ENCODE measurements at regions not wholly inside any gene's neighbourhood (a gene's known extent, or its start where the extent isn't known, plus 50 kb on each side); places are given as distances from the start of the nearest gene placed in this dataset.

GRCh38 chr3:13207975-13208705 lies 134.9 kb upstream of the IQSEC1 start:
- no peak overlapping the region for H3K27ac Mint-ChIP-seq (ENCODE audit: low read depth)
- H3K4me3 Mint-ChIP-seq = no peak overlapping the region
- H3K27me3 Mint-ChIP-seq = peaks cover 95% of the 10 kb centered on the region
- ATAC-seq (replicated peaks; ENCODE audit: extremely low read depth, poor library complexity, severe bottlenecking) (no peak), DNase-seq (ENCODE audit: low spot score in 2 of 2) (no peak)
- H3K9me3 Mint-ChIP-seq = no peaks in the 10 kb centered on the region
- peaks cover 2% of the 10 kb centered on the region for H3K36me3 Mint-ChIP-seq (ENCODE audit: insufficient read depth)
- no peaks in the 10 kb centered on the region for H3K4me1 Mint-ChIP-seq

- no peaks in the 10 kb centered on the region for H3K9me3 Mint-ChIP-seq
- H3K36me3 Mint-ChIP-seq (ENCODE audit: insufficient read depth) = peaks cover 2% of the 10 kb centered on the region
- DNase-seq (ENCODE audit: low spot score in 2 of 2) = no peak
- H3K4me1 Mint-ChIP-seq = no peaks in the 10 kb centered on the region
- no peak overlapping the region for H3K27ac Mint-ChIP-seq (ENCODE audit: low read depth)
- H3K27me3 Mint-ChIP-seq = peaks cover 95% of the 10 kb centered on the region
- ATAC-seq (replicated peaks; ENCODE audit: extremely low read depth, poor library complexity, severe bottlenecking) = no peak
- H3K4me3 Mint-ChIP-seq = no peak overlapping the region
Observed at GRCh38 chr3:13207578-13207922, 134.3 kb upstream of the IQSEC1 start.

DNA sequence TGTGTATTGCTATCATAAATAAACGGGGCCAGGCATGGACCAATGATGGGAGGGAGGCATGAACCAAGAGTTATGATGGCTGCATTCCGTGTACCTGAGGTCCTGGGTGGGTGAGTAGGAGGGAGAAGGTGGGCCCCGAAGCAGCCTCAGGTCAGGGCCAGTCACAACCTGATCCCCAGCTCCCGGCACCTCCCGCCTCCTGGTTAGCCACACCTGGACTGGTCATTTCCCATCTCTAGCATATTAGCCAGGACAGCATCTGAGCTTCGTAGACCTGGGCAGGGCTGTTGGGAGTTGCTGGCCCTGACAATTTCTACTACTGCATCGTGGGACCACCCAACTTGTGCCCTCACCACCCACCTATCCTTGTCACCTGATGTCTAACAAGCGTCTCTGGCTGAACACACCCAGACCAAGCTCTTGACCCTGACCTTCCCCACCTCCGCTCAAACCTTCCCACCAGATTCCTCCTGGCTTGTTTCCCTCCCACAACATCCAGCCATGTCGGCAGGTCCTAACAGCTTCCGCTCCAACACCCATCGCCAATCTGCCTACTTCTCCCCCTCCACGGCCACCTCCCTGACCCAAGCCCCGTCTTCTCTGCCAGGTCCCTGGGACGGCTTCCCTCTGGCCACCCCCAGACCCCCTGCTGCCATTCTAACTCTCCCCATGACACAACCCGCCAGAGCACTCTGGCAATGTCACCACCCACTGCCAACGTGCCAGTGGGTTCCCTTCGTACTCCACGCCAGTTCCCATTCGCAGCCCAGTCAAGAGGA lies 133.8 kb upstream of the IQSEC1 start:
- Mint-ChIP-seq H3K4me3 (no peak overlapping the region), H3K27ac (ENCODE audit: low read depth) (no peak overlapping the region), H3K36me3 (ENCODE audit: insufficient read depth) (peaks cover 2% of the 10 kb centered on the region), H3K9me3 (no peaks in the 10 kb centered on the region), H3K27me3 (peaks cover 95% of the 10 kb centered on the region), H3K4me1 (no peaks in the 10 kb centered on the region)
- DNase-seq (ENCODE audit: low spot score in 2 of 2) = no peak
- no peak for ATAC-seq (replicated peaks; ENCODE audit: extremely low read depth, poor library complexity, severe bottlenecking)

- Mint-ChIP-seq H3K27ac (ENCODE audit: low read depth) (no peak overlapping the region), H3K4me1 (no peaks in the 10 kb centered on the region), H3K36me3 (ENCODE audit: insufficient read depth) (peaks cover 2% of the 10 kb centered on the region), H3K4me3 (no peak overlapping the region), H3K9me3 (no peaks in the 10 kb centered on the region), H3K27me3 (peaks cover 83% of the 10 kb centered on the region)
- ATAC-seq (replicated peaks; ENCODE audit: extremely low read depth, poor library complexity, severe bottlenecking) = no peak
- DNase-seq (ENCODE audit: low spot score in 2 of 2) = no peak
Observed at GRCh38 chr3:13205567-13206143, 132.4 kb upstream of the IQSEC1 start.

GRCh38 chr3:13204177-13204581 lies 130.9 kb upstream of the IQSEC1 start:
- H3K27ac Mint-ChIP-seq (ENCODE audit: low read depth) = no peak overlapping the region
- ATAC-seq (replicated peaks; ENCODE audit: extremely low read depth, poor library complexity, severe bottlenecking) = no peak
- H3K4me3 Mint-ChIP-seq = no peak overlapping the region
- no peaks in the 10 kb centered on the region for H3K9me3 Mint-ChIP-seq
- H3K36me3 Mint-ChIP-seq (ENCODE audit: insufficient read depth) = peaks cover under 1% of the 10 kb centered on the region
- H3K27me3 Mint-ChIP-seq = peaks cover 69% of the 10 kb centered on the region
- DNase-seq (ENCODE audit: low spot score in 2 of 2) = no peak
- H3K4me1 Mint-ChIP-seq = no peaks in the 10 kb centered on the region

DNA sequence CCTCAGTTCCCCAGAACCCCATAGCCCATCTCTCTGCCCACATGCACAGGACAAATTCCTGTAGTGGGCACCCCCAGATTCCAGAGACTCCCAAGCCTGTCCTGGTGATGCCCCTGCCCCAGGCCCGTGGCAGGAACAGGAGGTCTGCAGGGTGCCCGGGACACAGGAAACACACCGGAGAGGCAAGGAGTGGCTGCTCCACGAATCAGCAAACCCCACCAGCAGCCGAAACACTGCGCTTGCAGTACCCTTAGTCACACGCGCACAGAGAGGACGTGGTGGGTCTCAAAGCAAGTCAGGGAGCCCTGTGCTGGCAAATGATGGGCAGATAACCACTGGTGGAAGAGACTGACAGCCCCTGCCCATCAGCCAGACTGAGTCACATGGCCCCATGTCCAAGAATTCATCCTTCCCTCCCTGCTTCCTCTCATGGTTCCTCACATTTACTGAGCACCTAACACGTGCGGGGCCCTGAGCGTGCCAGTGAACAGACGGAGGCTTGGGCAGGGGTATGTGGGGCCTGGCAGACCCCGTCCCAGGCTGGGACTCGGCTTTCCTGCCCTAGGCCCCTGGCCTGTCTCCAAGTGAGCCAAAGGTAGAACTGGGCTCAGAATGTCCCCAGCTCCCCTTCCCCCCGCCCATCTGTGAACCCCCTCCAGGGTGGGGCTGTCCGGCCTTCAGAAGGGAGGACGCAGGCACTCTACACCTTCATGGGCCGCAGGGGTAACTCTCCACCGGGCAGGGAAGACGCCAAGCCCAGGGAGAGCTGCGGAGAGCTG lies 130.4 kb upstream of the IQSEC1 start:
- peaks cover 63% of the 10 kb centered on the region for H3K27me3 Mint-ChIP-seq
- H3K4me1 Mint-ChIP-seq = no peaks in the 10 kb centered on the region
- H3K4me3 Mint-ChIP-seq = no peak overlapping the region
- no peak for DNase-seq (ENCODE audit: low spot score in 2 of 2)
- no peaks in the 10 kb centered on the region for H3K36me3 Mint-ChIP-seq (ENCODE audit: insufficient read depth)
- no peaks in the 10 kb centered on the region for H3K9me3 Mint-ChIP-seq
- H3K27ac Mint-ChIP-seq (ENCODE audit: low read depth) = peak overlapping the region; percentile 12
- no peak for ATAC-seq (replicated peaks; ENCODE audit: extremely low read depth, poor library complexity, severe bottlenecking)

DNA sequence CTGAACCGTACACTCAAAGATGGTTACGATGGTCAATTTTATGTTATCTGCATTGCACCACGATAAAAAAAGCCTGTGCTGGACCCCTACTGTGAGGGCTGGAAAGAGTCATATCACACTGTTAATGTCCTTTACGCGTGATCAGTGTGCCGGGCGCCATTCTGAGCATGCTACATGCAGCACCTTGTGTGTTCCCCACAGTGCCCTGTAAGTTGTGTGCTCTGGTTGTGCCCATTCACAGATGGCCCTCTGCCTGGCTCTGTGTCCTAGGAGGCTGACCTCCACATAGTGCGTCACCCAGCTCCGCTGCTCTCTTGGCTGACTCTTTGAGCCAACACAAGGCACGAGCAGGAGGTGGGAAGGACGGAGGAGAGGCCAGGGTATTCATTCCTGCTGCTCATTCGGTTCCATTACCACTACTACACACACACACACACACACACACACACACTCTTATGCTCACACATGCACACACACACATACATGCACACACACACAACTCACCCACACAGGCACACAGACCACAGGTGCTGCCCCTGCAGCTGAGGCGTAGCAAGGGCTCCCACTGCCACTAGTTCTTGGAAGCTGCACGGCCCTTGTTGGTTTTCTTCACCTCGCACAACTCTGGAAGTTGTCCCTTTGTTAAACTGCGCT lies 129.6 kb upstream of the IQSEC1 start:
- peaks cover 56% of the 10 kb centered on the region for H3K27me3 Mint-ChIP-seq
- DNase-seq (ENCODE audit: low spot score in 2 of 2) (no peak), ATAC-seq (replicated peaks; ENCODE audit: extremely low read depth, poor library complexity, severe bottlenecking) (no peak)

GRCh38 chr3:13201851-13202250 lies 128.6 kb upstream of the IQSEC1 start:
- H3K36me3 Mint-ChIP-seq (ENCODE audit: insufficient read depth) = no peaks in the 10 kb centered on the region
- ATAC-seq (replicated peaks; ENCODE audit: extremely low read depth, poor library complexity, severe bottlenecking) = no peak
- H3K27me3 Mint-ChIP-seq = peaks cover 46% of the 10 kb centered on the region
- no peaks in the 10 kb centered on the region for H3K4me1 Mint-ChIP-seq
- H3K9me3 Mint-ChIP-seq = no peaks in the 10 kb centered on the region
- H3K27ac Mint-ChIP-seq (ENCODE audit: low read depth) = no peak overlapping the region
- DNase-seq (ENCODE audit: low spot score in 2 of 2) = no peak
- no peak overlapping the region for H3K4me3 Mint-ChIP-seq

More for the DNA sequence above, 129.6 kb upstream of the IQSEC1 start:
- H3K27ac Mint-ChIP-seq (ENCODE audit: low read depth) = peak overlapping the region; percentile 12
- H3K36me3 Mint-ChIP-seq (ENCODE audit: insufficient read depth) = no peaks in the 10 kb centered on the region
- H3K4me1 Mint-ChIP-seq = no peaks in the 10 kb centered on the region
- H3K9me3 Mint-ChIP-seq = no peaks in the 10 kb centered on the region
- H3K4me3 Mint-ChIP-seq = no peak overlapping the region

- peaks cover 46% of the 10 kb centered on the region for H3K27me3 Mint-ChIP-seq
- no peaks in the 10 kb centered on the region for H3K4me1 Mint-ChIP-seq
- H3K27ac Mint-ChIP-seq (ENCODE audit: low read depth) = no peak overlapping the region
- H3K4me3 Mint-ChIP-seq = no peak overlapping the region
- H3K36me3 Mint-ChIP-seq (ENCODE audit: insufficient read depth) = no peaks in the 10 kb centered on the region
- DNase-seq (ENCODE audit: low spot score in 2 of 2) (no peak), ATAC-seq (replicated peaks; ENCODE audit: extremely low read depth, poor library complexity, severe bottlenecking) (no peak)
- H3K9me3 Mint-ChIP-seq = no peaks in the 10 kb centered on the region
Observed at GRCh38 chr3:13200946-13201345, 127.7 kb upstream of the IQSEC1 start.

DNA sequence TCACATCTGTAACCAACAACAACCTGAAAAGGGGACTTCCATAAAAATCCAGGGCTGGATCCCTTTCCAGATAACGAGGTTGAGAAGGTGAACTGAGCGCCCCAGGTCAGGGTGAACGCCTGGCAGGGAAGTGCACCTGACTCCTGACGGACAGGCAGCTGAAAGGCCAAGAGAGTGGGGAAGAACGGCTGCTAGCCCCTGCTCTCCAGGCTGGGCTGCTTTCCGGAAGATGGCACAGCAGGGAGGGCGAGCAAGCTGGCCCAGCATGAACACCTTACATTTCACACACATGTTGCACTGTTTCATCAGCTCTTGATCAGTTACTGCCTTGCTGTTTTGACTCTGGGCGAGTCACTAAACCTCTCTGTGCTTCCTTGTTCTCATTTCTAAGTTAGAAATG lies 127.2 kb upstream of the IQSEC1 start:
- DNase-seq (ENCODE audit: low spot score in 2 of 2) (no peak), ATAC-seq (replicated peaks; ENCODE audit: extremely low read depth, poor library complexity, severe bottlenecking) (no peak)
- Mint-ChIP-seq H3K27ac (ENCODE audit: low read depth) (no peak overlapping the region), H3K4me1 (no peaks in the 10 kb centered on the region), H3K27me3 (peaks cover 45% of the 10 kb centered on the region), H3K36me3 (ENCODE audit: insufficient read depth) (no peaks in the 10 kb centered on the region), H3K9me3 (no peaks in the 10 kb centered on the region), H3K4me3 (no peak overlapping the region)

- H3K27ac Mint-ChIP-seq (ENCODE audit: low read depth) = no peak overlapping the region
- H3K9me3 Mint-ChIP-seq = no peaks in the 10 kb centered on the region
- no peak overlapping the region for H3K4me3 Mint-ChIP-seq
- no peaks in the 10 kb centered on the region for H3K36me3 Mint-ChIP-seq (ENCODE audit: insufficient read depth)
- peaks cover 44% of the 10 kb centered on the region for H3K27me3 Mint-ChIP-seq
- DNase-seq (ENCODE audit: low spot score in 2 of 2) (no peak), ATAC-seq (replicated peaks; ENCODE audit: extremely low read depth, poor library complexity, severe bottlenecking) (no peak)
- no peaks in the 10 kb centered on the region for H3K4me1 Mint-ChIP-seq
Observed at GRCh38 chr3:13199899-13200451, 126.7 kb upstream of the IQSEC1 start.

All from central memory CD8-positive, alpha-beta T cell (primary cell).